ENCODE measurements at regions not wholly inside any gene's neighbourhood (a gene's known extent, or its start where the extent isn't known, plus 50 kb on each side); places are given as distances from the start of the nearest gene placed in this dataset.
"Not testable (repeated sequence)": the region's sequence is repeated elsewhere in the genome, so short reads cannot be mapped to it uniquely, and the experiment has no call there.

DNA sequence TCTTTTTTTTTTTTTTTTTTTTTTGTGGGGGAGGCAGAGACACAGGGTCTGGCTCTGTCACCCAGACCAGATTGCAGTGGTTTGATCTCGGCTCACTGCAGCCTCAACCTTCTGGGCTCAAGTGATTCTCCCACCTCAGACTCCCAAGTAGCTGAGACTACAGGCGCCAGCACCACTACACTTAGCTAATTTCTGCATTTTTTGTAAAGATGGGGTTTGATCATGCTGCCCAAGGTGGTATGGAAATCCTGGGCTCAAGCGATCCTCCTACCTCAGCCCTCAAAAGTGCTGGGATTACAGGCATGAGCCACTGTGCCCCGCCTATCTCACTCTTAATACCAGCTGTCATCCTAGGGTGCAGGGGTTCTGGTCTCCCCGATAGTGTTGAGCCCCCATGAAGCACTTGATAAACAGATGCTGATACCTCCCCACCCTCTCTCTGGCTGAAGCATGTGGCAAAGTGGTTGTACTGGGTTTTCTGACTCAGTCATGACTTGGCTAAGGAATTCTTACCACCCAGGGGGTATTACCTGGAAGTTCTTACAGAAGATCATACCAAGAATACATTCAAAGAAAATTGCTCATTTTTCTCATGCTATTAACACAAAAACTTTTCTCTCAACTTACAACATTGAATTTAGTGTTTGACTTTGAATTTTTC lies 110.2 kb upstream of the DAPK1 start:
- DNase-seq: peak; percentile 5
- TF ChIP-seq EZH2 (IDR thresholded peaks at IDR 0.05; ENCODE audit: insufficient read depth, poor library complexity, severe bottlenecking) (no peak), EZH2phosphoT487 (IDR thresholded peaks at IDR 0.05; ENCODE audit: insufficient read depth, low read depth) (no peak)
- Histone ChIP-seq H3K4me2 (ENCODE audit: unreplicated experiment) (no peak overlapping the region), H3K79me2 (ENCODE audit: insufficient read depth) (no peaks in the 10 kb centered on the region), H3K27me3 (replicated peaks; ENCODE audit: insufficient read depth) (peaks cover 4% of the 10 kb centered on the region; the same call in 1 of the 2 replicates), H3K4me3 (no peak overlapping the region), H3F3A (ENCODE audit: insufficient read depth) (no peaks in the 10 kb centered on the region), H3K9me2 (ENCODE audit: insufficient read depth) (no peaks in the 10 kb centered on the region), H4K20me1 (ENCODE audit: insufficient read depth) (no peaks in the 10 kb centered on the region), H3K27ac (no peak overlapping the region), H3K4me1 (ENCODE audit: insufficient read depth) (peaks cover 7% of the 10 kb centered on the region), H2AFZ (no peak overlapping the region), H3K36me3 (ENCODE audit: low read depth) (no peaks in the 10 kb centered on the region), H3K9ac (no peak overlapping the region), H3K9me3 (ENCODE audit: low read depth) (no peaks in the 10 kb centered on the region)
- in situ Hi-C loops (cut with MboI): no loop called here
- WGBS, 2 experiments (ENCODE audit: low coverage in 1 of 2, low lambda C conversion rate in 2 of 2, missing lambda C conversion rate in 2 of 2): 53 to 63% methylated on average over 5 of the region's 5 CpGs

DNA sequence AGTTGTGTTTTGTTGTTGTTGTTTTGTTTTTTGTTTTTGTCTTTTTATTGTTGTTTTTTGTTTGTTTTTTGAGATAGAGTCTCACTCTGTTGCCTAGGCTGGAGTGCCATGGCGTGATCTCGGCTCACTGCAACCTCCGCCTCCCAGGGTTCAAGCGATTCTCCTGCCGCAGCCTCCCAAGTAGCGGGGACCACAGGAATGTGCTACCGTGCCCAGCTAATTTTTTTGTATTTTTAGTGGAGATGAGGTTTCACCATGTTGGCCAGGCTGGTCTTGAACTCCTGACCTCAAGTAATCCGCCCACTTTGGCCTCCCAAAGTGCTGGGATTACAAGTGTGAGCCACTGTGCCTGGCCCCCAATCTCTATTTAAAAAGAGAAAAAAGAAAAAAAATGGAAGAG lies 109.0 kb upstream of the DAPK1 start:
- H3K9ac ChIP-seq; H3K4me3 ChIP-seq; H3K27ac ChIP-seq; H3K4me1 ChIP-seq (ENCODE audit: insufficient read depth); in situ Hi-C loops (cut with MboI); H3K4me2 ChIP-seq (ENCODE audit: unreplicated experiment); H3K9me3 ChIP-seq (ENCODE audit: low read depth); H3K27me3 ChIP-seq (replicated peaks; ENCODE audit: insufficient read depth); H3K36me3 ChIP-seq (ENCODE audit: low read depth); H2AFZ ChIP-seq; H3F3A ChIP-seq (ENCODE audit: insufficient read depth); H4K20me1 ChIP-seq (ENCODE audit: insufficient read depth); H3K9me2 ChIP-seq (ENCODE audit: insufficient read depth); DNase-seq; H3K79me2 ChIP-seq (ENCODE audit: insufficient read depth): not testable (repeated sequence)
- WGBS, 2 experiments (ENCODE audit: low coverage in 1 of 2, low lambda C conversion rate in 2 of 2, missing lambda C conversion rate in 2 of 2): 57 to 65% methylated on average over 8 of the region's 8 CpGs

DNA sequence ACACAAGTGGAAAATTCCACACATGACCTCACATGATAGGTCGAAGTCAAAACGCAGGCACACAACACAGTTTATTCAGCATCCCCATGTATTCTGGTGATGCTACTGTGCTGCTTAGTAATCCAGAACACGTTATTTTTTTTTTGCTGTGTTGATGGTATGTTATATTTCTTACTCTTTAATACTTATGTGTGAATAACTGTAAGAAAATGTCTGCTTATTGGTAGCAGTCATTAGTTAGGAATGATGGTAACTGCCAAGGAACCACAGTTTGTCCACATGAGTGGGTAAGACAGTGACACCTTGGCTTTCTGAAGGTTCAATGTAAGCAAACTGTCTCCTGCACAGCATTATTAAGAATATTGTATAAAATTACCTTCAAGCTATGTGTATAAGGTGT lies 107.7 kb upstream of the DAPK1 start:
- no peaks in the 10 kb centered on the region for H3F3A ChIP-seq (ENCODE audit: insufficient read depth)
- TF ChIP-seq EZH2phosphoT487 (IDR thresholded peaks at IDR 0.05; ENCODE audit: insufficient read depth, low read depth): no peak
- no peak for TF ChIP-seq EZH2 (IDR thresholded peaks at IDR 0.05; ENCODE audit: insufficient read depth, poor library complexity, severe bottlenecking)
- no peaks in the 10 kb centered on the region; the same call in 1 of the 2 replicates for H3K4me1 ChIP-seq (ENCODE audit: insufficient read depth)
- no peak overlapping the region for H3K27ac ChIP-seq
- peaks cover 4% of the 10 kb centered on the region; the same call in 1 of the 2 replicates for H3K27me3 ChIP-seq (replicated peaks; ENCODE audit: insufficient read depth)
- DNase-seq: peak; percentile 33
- no peaks in the 10 kb centered on the region for H3K79me2 ChIP-seq (ENCODE audit: insufficient read depth)
- H3K4me2 ChIP-seq (ENCODE audit: unreplicated experiment): no peak overlapping the region
- H3K9me2 ChIP-seq (ENCODE audit: insufficient read depth): no peaks in the 10 kb centered on the region
- in situ Hi-C loops (cut with MboI): no loop called here
- H3K36me3 ChIP-seq (ENCODE audit: low read depth): no peaks in the 10 kb centered on the region
- no peak overlapping the region for H3K9ac ChIP-seq
- WGBS, 2 experiments (ENCODE audit: low coverage in 1 of 2, low lambda C conversion rate in 2 of 2, missing lambda C conversion rate in 2 of 2): 33 to 45% methylated on average over 3 of the region's 3 CpGs
- no peaks in the 10 kb centered on the region for H4K20me1 ChIP-seq (ENCODE audit: insufficient read depth)
- H3K9me3 ChIP-seq (ENCODE audit: low read depth): no peaks in the 10 kb centered on the region
- no peak overlapping the region for H2AFZ ChIP-seq
- H3K4me3 ChIP-seq: no peak overlapping the region

DNA sequence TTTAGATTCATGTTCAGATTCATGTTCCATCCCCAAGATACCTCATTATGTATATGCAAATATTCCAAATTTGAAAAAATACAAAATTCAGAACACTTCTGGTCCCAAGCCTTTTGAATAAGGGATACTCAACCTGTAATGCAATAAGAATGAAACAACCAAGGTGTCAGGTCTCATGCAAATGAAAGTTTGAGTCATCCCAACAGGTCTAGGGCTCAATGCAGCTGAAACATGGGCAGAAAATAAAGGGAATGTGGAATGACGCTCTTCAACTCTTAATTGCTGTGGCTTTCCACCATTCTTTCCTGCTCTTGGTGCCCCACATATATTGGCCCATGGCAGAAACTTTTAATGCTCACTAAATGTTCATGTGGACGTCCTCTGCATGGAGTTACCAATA lies 107.3 kb upstream of the DAPK1 start:
- Histone ChIP-seq H3K27ac (no peak overlapping the region), H3F3A (ENCODE audit: insufficient read depth) (no peaks in the 10 kb centered on the region), H3K9me2 (ENCODE audit: insufficient read depth) (no peaks in the 10 kb centered on the region), H3K4me3 (no peak overlapping the region), H3K4me1 (ENCODE audit: insufficient read depth) (no peaks in the 10 kb centered on the region; the same call in 1 of the 2 replicates), H3K36me3 (ENCODE audit: low read depth) (no peaks in the 10 kb centered on the region), H4K20me1 (ENCODE audit: insufficient read depth) (no peaks in the 10 kb centered on the region), H3K27me3 (replicated peaks; ENCODE audit: insufficient read depth) (peaks cover 4% of the 10 kb centered on the region; the same call in 1 of the 2 replicates), H3K79me2 (ENCODE audit: insufficient read depth) (no peaks in the 10 kb centered on the region), H2AFZ (no peak overlapping the region), H3K9me3 (ENCODE audit: low read depth) (no peaks in the 10 kb centered on the region), H3K4me2 (ENCODE audit: unreplicated experiment) (no peak overlapping the region), H3K9ac (no peak overlapping the region)
- 53% methylated on average over 2 of the region's 2 CpGs for WGBS, 2 experiments (ENCODE audit: low coverage in 1 of 2, low lambda C conversion rate in 2 of 2, missing lambda C conversion rate in 2 of 2)
- no peak for DNase-seq
- in situ Hi-C loops (cut with MboI): no loop called here
- no peak for TF ChIP-seq EZH2 (IDR thresholded peaks at IDR 0.05; ENCODE audit: insufficient read depth, poor library complexity, severe bottlenecking)
- no peak for TF ChIP-seq EZH2phosphoT487 (IDR thresholded peaks at IDR 0.05; ENCODE audit: insufficient read depth, low read depth)

DNA sequence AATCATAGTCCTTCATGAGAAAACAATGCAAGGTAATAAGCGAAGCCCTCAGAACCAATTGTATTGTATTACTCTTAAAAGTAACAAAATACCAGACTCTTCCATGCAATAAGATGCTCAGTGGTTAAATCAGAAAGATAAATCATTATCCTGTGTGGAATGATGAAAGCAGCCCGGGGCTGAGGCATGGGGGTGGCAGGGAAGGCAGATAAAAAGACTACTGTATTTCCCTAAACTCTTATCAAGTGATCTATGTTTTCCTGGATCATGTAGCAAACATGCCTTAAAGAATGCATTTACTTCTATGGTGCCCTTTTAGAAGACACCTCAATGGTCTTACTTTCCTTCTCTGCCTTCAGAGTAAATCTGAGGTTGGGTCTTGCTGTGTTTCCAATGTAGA lies 105.6 kb upstream of the DAPK1 start:
- DNase-seq: no peak
- TF ChIP-seq EZH2 (IDR thresholded peaks at IDR 0.05; ENCODE audit: insufficient read depth, poor library complexity, severe bottlenecking): no peak
- no peak for TF ChIP-seq EZH2phosphoT487 (IDR thresholded peaks at IDR 0.05; ENCODE audit: insufficient read depth, low read depth)
- WGBS, 2 experiments (ENCODE audit: low coverage in 1 of 2, low lambda C conversion rate in 2 of 2, missing lambda C conversion rate in 2 of 2): 55 to 65% methylated on average over 2 of the region's 2 CpGs
- in situ Hi-C loops (cut with MboI): no loop called here
- Histone ChIP-seq H3K36me3 (ENCODE audit: low read depth) (no peaks in the 10 kb centered on the region), H2AFZ (no peak overlapping the region), H3K27ac (no peak overlapping the region), H3K9ac (no peak overlapping the region), H3K4me1 (ENCODE audit: insufficient read depth) (no peaks in the 10 kb centered on the region; the same call in 1 of the 2 replicates), H3F3A (ENCODE audit: insufficient read depth) (no peaks in the 10 kb centered on the region), H3K9me3 (ENCODE audit: low read depth) (no peaks in the 10 kb centered on the region), H3K4me3 (no peak overlapping the region), H4K20me1 (ENCODE audit: insufficient read depth) (no peaks in the 10 kb centered on the region), H3K9me2 (ENCODE audit: insufficient read depth) (no peaks in the 10 kb centered on the region), H3K4me2 (ENCODE audit: unreplicated experiment) (no peak overlapping the region), H3K79me2 (ENCODE audit: insufficient read depth) (no peaks in the 10 kb centered on the region), H3K27me3 (replicated peaks; ENCODE audit: insufficient read depth) (peaks cover 4% of the 10 kb centered on the region; the same call in 1 of the 2 replicates)
